Keratinocyte (primary cell): ENCODE measurements at regions not wholly inside any gene's neighbourhood (a gene's known extent, or its start where the extent isn't known, plus 50 kb on each side); places are given as distances from the start of the nearest gene placed in this dataset.

Source experiments
- DNase-seq: peaks from one replicate; pipeline ENCODE4 v3.0.0-alpha.2; 2011; ENCODE audit warnings: low read depth, missing footprints, low spot score
- FAIRE-seq: peaks from 2 replicates; lab custom pipeline; 2011; peaks lifted over from hg19 to GRCh38; lab: Jason Lieb, UNC
- H2AFZ ChIP-seq: 2 replicates; pipeline ENCODE4 v1.6.0; 2012; ENCODE audit warnings: low read length, control low read depth, inconsistent platforms; ENCODE audit not compliant: control insufficient read depth
- H3K27ac ChIP-seq: 2 replicates; pipeline ENCODE4 v1.5.1; 2011; ENCODE audit warnings: low read length; ENCODE audit not compliant: control insufficient read depth, insufficient read depth
- H3K27me3 ChIP-seq: 3 replicates; pipeline ENCODE4 v1.6.0; 2011; ENCODE audit warnings: low read length; ENCODE audit not compliant: control insufficient read depth, insufficient read depth; ENCODE audit errors: extremely low read depth
- H3K36me3 ChIP-seq, 2 experiments: 2 replicates in 1 of 2; 3 replicates in 1 of 2; pipeline ENCODE4 v1.5.1; 2011; ENCODE audit warnings: low read length in 2 of 2, mild to moderate bottlenecking in 1 of 2; ENCODE audit not compliant: control insufficient read depth in 2 of 2, insufficient read depth in 2 of 2; ENCODE audit errors: extremely low read depth in 1 of 2
- H3K4me1 ChIP-seq: 3 replicates; pipeline ENCODE4 v1.5.1; 2011; ENCODE audit warnings: low read length; ENCODE audit not compliant: control insufficient read depth, insufficient read depth; ENCODE audit errors: extremely low read depth
- H3K4me2 ChIP-seq: 3 replicates; pipeline ENCODE4 v1.6.0; 2011; ENCODE audit warnings: low read depth, low read length; ENCODE audit not compliant: control insufficient read depth, insufficient read depth; ENCODE audit errors: extremely low read depth
- H3K4me3 ChIP-seq, 3 experiments: fragments of 200-600 bp in 1 of 3; sonication (generic) in 1 of 3; 2 replicates in 2 of 3; 3 replicates in 1 of 3; pipeline ENCODE4 v1.5.1; 2011 to 2016; ENCODE audit warnings: low read length in 3 of 3, mild to moderate bottlenecking in 3 of 3, control low read depth in 2 of 3, inconsistent platforms in 1 of 3, low read depth in 1 of 3, mixed read lengths in 1 of 3, mixed run types in 1 of 3, moderate library complexity in 1 of 3; ENCODE audit not compliant: control insufficient read depth in 2 of 3, insufficient read depth in 2 of 3; ENCODE audit errors: extremely low read depth in 1 of 3
- H3K79me2 ChIP-seq: 2 replicates; pipeline ENCODE4 v1.6.0; 2012; ENCODE audit warnings: low read length; ENCODE audit not compliant: control insufficient read depth, insufficient read depth
- H3K9ac ChIP-seq: 3 replicates; pipeline ENCODE4 v1.6.0; 2011; ENCODE audit warnings: low read length; ENCODE audit not compliant: control insufficient read depth, insufficient read depth; ENCODE audit errors: extremely low read depth
- H3K9me1 ChIP-seq: 3 replicates; pipeline ENCODE4 v1.6.0; 2011; ENCODE audit warnings: low read length; ENCODE audit not compliant: control insufficient read depth, insufficient read depth; ENCODE audit errors: extremely low read depth
- H3K9me3 ChIP-seq: 2 replicates; pipeline ENCODE4 v1.5.1; 2012; ENCODE audit warnings: low read depth, low read length; ENCODE audit not compliant: control insufficient read depth
- H4K20me1 ChIP-seq: 3 replicates; pipeline ENCODE4 v1.6.0; 2011; ENCODE audit warnings: low read length; ENCODE audit not compliant: control insufficient read depth, insufficient read depth; ENCODE audit errors: extremely low read depth
- CTCF ChIP-seq, 3 experiments: IDR thresholded peaks in 1 of 3; conservative IDR thresholded peaks in 1 of 3; optimal IDR thresholded peaks in 1 of 3; 2 replicates in 2 of 3; 3 replicates in 1 of 3; pipeline versions ENCODE3 to v1.5.1; 2011; ENCODE audit warnings: low read length in 3 of 3, mild to moderate bottlenecking in 3 of 3, moderate library complexity in 2 of 3, control low read depth in 1 of 3, inconsistent platforms in 1 of 3; ENCODE audit not compliant: insufficient read depth in 2 of 3; ENCODE audit errors: extremely low read depth in 1 of 3
- EZH2 ChIP-seq: IDR thresholded peaks from one replicate; pipeline ENCODE4 v1.6.1; 2012; ENCODE audit warnings: inconsistent platforms, mild to moderate bottlenecking, low read length, moderate library complexity
- dilution Hi-C: fragments of 300-500 bp; cut with MboI; formaldehyde crosslinking; loops from one replicate; pipeline ENCODE4 v1.7.0; 2020; ENCODE audit warnings: low sequenced_read_pairs; ENCODE audit not compliant: extremely low pct_ligation_motif_present

GRCh38 chr3:194285024-194285849 is 65.9 kb downstream of the CPN2 start:
- no peak overlapping the region for H2AFZ ChIP-seq
- no peaks in the 10 kb centered on the region for H3K9me3 ChIP-seq
- no peaks in the 10 kb centered on the region for H4K20me1 ChIP-seq
- H3K4me2 ChIP-seq = peak overlapping the region; percentile 7
- H3K4me1 ChIP-seq = peaks cover 4% of the 10 kb centered on the region
- no peak overlapping the region for H3K27ac ChIP-seq
- H3K27me3 ChIP-seq = peaks cover 7% of the 10 kb centered on the region
- no peaks in the 10 kb centered on the region for H3K9me1 ChIP-seq
- DNase-seq (no peak), FAIRE-seq (no peak)
- dilution Hi-C loops = no loop called here
- no peak overlapping the region for H3K9ac ChIP-seq
- TF ChIP-seq EZH2 (no peak), CTCF (optimal IDR thresholded peaks at IDR 0.05 in 1 of 3, IDR thresholded peaks at IDR 0.05 in 1 of 3, conservative IDR thresholded peaks at IDR 0.05 in 1 of 3; ENCODE audit: extremely low read depth in 1 of 3, insufficient read depth in 2 of 3, low read length in 3 of 3) (no peak)
- no peak overlapping the region for H3K4me3 ChIP-seq
- H3K36me3 ChIP-seq = no peaks in the 10 kb centered on the region
- no peaks in the 10 kb centered on the region for H3K79me2 ChIP-seq

GRCh38 chr3:194285850-194286197 is 65.3 kb downstream of the CPN2 start:
- Histone ChIP-seq H3K27me3 (peaks cover 7% of the 10 kb centered on the region), H3K27ac (no peak overlapping the region), H3K36me3 (no peaks in the 10 kb centered on the region), H3K4me2 (no peak overlapping the region), H3K4me3 (no peak overlapping the region), H2AFZ (no peak overlapping the region), H3K9ac (no peak overlapping the region), H3K79me2 (no peaks in the 10 kb centered on the region), H3K4me1 (peaks cover 4% of the 10 kb centered on the region), H4K20me1 (no peaks in the 10 kb centered on the region), H3K9me1 (no peaks in the 10 kb centered on the region), H3K9me3 (no peaks in the 10 kb centered on the region)
- TF ChIP-seq EZH2 (no peak), CTCF (optimal IDR thresholded peaks at IDR 0.05 in 1 of 3, IDR thresholded peaks at IDR 0.05 in 1 of 3, conservative IDR thresholded peaks at IDR 0.05 in 1 of 3; ENCODE audit: extremely low read depth in 1 of 3, insufficient read depth in 2 of 3, low read length in 3 of 3) (no peak)
- FAIRE-seq = no peak
- dilution Hi-C loops = no loop called here
- DNase-seq = no peak
